Endodermal cell (in vitro differentiated cells): ENCODE measurements at regions not wholly inside any gene's neighbourhood (a gene's known extent, or its start where the extent isn't known, plus 50 kb on each side); places are given as distances from the start of the nearest gene placed in this dataset.

Source experiments
- DNase-seq: peaks from one replicate; pipeline ENCODE4 v3.0.0-alpha.2; 2017
- H3K27ac ChIP-seq: 2 replicates; pipeline ENCODE4 v1.5.1; 2013; ENCODE audit warnings: mild to moderate bottlenecking, low read depth, low read length, moderate library complexity
- H3K27me3 ChIP-seq: 2 replicates; pipeline ENCODE4 v1.6.1; 2013; ENCODE audit warnings: mild to moderate bottlenecking, low read length, moderate library complexity; ENCODE audit not compliant: insufficient read depth, control insufficient read depth, poor library complexity, severe bottlenecking
- H3K36me3 ChIP-seq: 2 replicates; pipeline ENCODE4 v1.7.0; 2013; ENCODE audit warnings: mild to moderate bottlenecking, low read length, moderate library complexity; ENCODE audit not compliant: control insufficient read depth, insufficient read depth
- H3K4me1 ChIP-seq: one replicate; pipeline ENCODE4 v1.7.0; 2013; ENCODE audit warnings: low read length; ENCODE audit not compliant: control insufficient read depth, insufficient read depth
- H3K4me3 ChIP-seq: 2 replicates; pipeline ENCODE4 v1.5.1; 2013; ENCODE audit warnings: mild to moderate bottlenecking, low read length, moderate library complexity
- H3K9ac ChIP-seq: 2 replicates; pipeline ENCODE4 v1.6.1; 2013; ENCODE audit warnings: mild to moderate bottlenecking, low read length, moderate library complexity; ENCODE audit not compliant: poor library complexity, severe bottlenecking; ENCODE audit errors: extremely low read depth
- H3K9me3 ChIP-seq: 2 replicates; pipeline ENCODE4 v1.6.1; 2013; ENCODE audit warnings: mild to moderate bottlenecking, low read length, moderate library complexity; ENCODE audit not compliant: control insufficient read depth
- H3K27ac Mint-ChIP-seq: 2 replicates; pipeline ENCODE4 v1.8.0; 2020; ENCODE audit warnings: mixed read lengths
- H3K27me3 Mint-ChIP-seq: 2 replicates; pipeline ENCODE4 v1.8.0; 2021; ENCODE audit warnings: mild to moderate bottlenecking, mixed read lengths; ENCODE audit not compliant: insufficient read depth
- H3K36me3 Mint-ChIP-seq: 2 replicates; pipeline ENCODE4 v1.8.0; 2020; ENCODE audit warnings: low read depth, mixed read lengths
- H3K4me1 Mint-ChIP-seq: 2 replicates; pipeline ENCODE4 v1.8.0; 2020; ENCODE audit warnings: mixed read lengths
- H3K4me3 Mint-ChIP-seq: 2 replicates; pipeline ENCODE4 v1.8.0; 2020; ENCODE audit warnings: mild to moderate bottlenecking, moderate library complexity, mixed read lengths
- H3K9me3 Mint-ChIP-seq: 2 replicates; pipeline ENCODE4 v1.8.0; 2020; ENCODE audit warnings: mild to moderate bottlenecking, mixed read lengths
- WGBS, 2 experiments: methylation state at CpG; one replicate each; pipeline versions ENCODE4 v1.1.5 to v1.1.7; 2013; ENCODE audit warnings: missing lambda C conversion rate in 2 of 2, mixed read lengths in 1 of 2; ENCODE audit not compliant: insufficient coverage in 1 of 2, insufficient read length in 1 of 2; 5-methylcytosine and 5-hydroxymethylcytosine counted together
- TF ChIP-seq, protein P1 (sequence below): fragments of 200-600 bp; sonication (generic); conservative IDR thresholded peaks from 2 replicates; pipeline ENCODE4 v1.5.0; 2021; ENCODE audit warnings: antibody characterized with exemption, mild to moderate bottlenecking

DNA sequence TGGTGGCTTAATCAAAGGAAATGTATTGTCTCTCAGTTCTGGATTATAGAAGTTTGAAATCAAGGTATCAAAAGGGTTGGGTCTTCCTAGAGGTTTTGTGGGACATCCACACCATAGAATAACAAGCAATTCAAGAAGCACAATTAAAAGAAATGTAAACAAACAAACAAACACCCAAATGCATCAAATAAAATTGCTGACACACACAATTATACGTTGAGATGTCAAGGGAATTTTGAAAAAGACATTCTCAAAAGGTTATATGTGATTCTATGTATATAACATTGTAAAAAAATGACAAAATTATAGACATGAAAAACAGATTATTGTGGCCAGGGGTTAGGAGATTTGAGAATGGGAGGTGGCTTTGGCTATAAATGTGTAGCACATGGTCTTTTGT is 250.7 kb upstream of the AGA start:
- no peaks in the 10 kb centered on the region for H3K36me3 Mint-ChIP-seq
- no peaks in the 10 kb centered on the region for H3K27me3 Mint-ChIP-seq
- no peak overlapping the region for H3K27ac Mint-ChIP-seq
- no peak overlapping the region for H3K4me3 Mint-ChIP-seq
- H3K4me3 ChIP-seq: no peak overlapping the region
- no peaks in the 10 kb centered on the region for H3K9me3 ChIP-seq
- H3K4me1 ChIP-seq: peaks cover 3% of the 10 kb centered on the region
- no peaks in the 10 kb centered on the region for H3K27me3 ChIP-seq
- H3K9ac ChIP-seq: no peak overlapping the region
- H3K27ac ChIP-seq: no peak overlapping the region
- no peaks in the 10 kb centered on the region for H3K9me3 Mint-ChIP-seq
- WGBS, 2 experiments: 80% methylated on average over 1 of the region's 1 CpG; no CpG with 5 or more reads in 1 of the 2 experiments
- H3K4me1 Mint-ChIP-seq: peaks cover 4% of the 10 kb centered on the region
- no peaks in the 10 kb centered on the region for H3K36me3 ChIP-seq
- DNase-seq: no peak
- TF ChIP-seq, protein P1, sequence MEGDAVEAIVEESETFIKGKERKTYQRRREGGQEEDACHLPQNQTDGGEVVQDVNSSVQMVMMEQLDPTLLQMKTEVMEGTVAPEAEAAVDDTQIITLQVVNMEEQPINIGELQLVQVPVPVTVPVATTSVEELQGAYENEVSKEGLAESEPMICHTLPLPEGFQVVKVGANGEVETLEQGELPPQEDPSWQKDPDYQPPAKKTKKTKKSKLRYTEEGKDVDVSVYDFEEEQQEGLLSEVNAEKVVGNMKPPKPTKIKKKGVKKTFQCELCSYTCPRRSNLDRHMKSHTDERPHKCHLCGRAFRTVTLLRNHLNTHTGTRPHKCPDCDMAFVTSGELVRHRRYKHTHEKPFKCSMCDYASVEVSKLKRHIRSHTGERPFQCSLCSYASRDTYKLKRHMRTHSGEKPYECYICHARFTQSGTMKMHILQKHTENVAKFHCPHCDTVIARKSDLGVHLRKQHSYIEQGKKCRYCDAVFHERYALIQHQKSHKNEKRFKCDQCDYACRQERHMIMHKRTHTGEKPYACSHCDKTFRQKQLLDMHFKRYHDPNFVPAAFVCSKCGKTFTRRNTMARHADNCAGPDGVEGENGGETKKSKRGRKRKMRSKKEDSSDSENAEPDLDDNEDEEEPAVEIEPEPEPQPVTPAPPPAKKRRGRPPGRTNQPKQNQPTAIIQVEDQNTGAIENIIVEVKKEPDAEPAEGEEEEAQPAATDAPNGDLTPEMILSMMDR: no peak

DNA sequence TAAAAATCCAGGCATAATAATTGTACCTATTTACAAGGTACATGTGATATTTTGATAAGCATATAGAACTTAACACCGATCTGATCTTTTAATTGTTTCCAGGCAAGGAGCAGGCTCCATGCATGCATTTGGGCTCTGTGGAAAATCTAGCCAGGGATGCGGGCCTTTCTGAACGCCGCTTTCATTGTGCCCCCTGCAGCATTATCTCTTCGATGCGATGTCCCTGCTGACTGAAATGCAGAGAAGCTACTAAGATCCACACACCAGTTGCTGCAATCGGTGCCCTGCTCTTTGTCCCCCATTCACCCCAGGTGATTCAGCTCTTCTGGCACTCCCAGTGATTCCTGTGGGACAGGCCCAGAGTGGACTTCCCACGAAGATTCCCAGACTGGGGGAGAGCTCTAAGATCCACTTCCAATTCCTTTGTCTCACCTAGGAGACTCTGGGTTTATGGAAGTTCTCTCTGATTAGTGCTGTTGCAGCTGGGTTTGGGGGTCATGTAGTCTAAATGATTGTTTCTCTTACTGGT is 254.3 kb upstream of the AGA start:
- no peak overlapping the region for H3K4me3 Mint-ChIP-seq
- 53 to 66% methylated on average over 7 to 8 of the region's 8 CpGs for WGBS, 2 experiments
- Histone ChIP-seq H3K9ac (no peak overlapping the region), H3K27ac (no peak overlapping the region), H3K27me3 (no peaks in the 10 kb centered on the region), H3K4me3 (no peak overlapping the region), H3K36me3 (no peaks in the 10 kb centered on the region), H3K4me1 (peaks cover 3% of the 10 kb centered on the region), H3K9me3 (no peaks in the 10 kb centered on the region)
- no peaks in the 10 kb centered on the region for H3K27me3 Mint-ChIP-seq
- peaks cover 4% of the 10 kb centered on the region for H3K4me1 Mint-ChIP-seq
- no peak overlapping the region for H3K27ac Mint-ChIP-seq
- H3K9me3 Mint-ChIP-seq: no peaks in the 10 kb centered on the region
- TF ChIP-seq, protein P1: peak; percentile 36
- peak; percentile 66 for DNase-seq
- H3K36me3 Mint-ChIP-seq: no peaks in the 10 kb centered on the region

DNA sequence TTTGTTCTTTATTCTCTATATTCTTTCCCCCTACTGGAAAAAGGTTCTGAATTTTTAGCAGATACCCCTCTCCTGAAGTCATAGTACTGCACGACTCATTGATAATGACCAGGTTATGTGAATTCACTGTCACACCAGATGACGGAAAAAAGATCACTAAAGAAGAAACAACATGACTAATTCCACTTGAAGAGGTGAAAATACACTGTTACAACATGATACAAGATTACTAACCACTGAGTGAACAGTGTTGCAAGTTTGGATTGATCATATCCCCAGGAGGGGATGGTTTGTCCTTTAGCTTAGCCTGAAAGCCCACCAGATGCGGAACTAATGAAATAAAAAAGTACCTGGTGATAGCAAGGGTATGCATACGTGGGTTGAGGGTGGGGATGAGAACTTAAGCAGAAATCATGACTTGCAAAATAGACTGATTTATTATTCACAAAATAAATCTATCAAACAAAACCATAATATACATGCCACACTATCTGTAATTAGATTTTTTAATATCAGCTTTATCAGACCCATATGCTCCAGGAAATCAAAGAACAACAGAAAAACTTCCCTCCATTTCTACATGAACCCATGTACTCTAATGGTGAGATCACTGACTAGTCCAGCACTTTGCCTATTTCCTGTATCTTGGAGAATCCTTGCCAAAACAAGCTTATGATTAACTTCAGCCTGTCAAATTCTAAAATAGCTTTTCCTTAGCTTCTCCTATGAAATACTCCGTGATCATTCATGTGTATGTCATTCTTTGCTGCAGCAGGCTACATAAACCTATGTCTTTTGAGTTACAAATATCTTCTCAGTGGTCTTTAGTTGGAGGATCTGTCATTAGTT is 257.4 kb upstream of the AGA start:
- Histone ChIP-seq H3K27ac (no peak overlapping the region), H3K27me3 (no peaks in the 10 kb centered on the region), H3K9ac (no peak overlapping the region), H3K36me3 (no peaks in the 10 kb centered on the region), H3K9me3 (no peaks in the 10 kb centered on the region), H3K4me3 (no peak overlapping the region), H3K4me1 (peaks cover 3% of the 10 kb centered on the region)
- peaks cover 4% of the 10 kb centered on the region for H3K4me1 Mint-ChIP-seq
- H3K36me3 Mint-ChIP-seq: no peaks in the 10 kb centered on the region
- no peaks in the 10 kb centered on the region for H3K27me3 Mint-ChIP-seq
- no peak overlapping the region for H3K27ac Mint-ChIP-seq
- no peak overlapping the region for H3K4me3 Mint-ChIP-seq
- peaks cover 8% of the 10 kb centered on the region for H3K9me3 Mint-ChIP-seq
- DNase-seq: no peak
- WGBS, 2 experiments: 88 to 100% methylated on average over 2 to 4 of the region's 5 CpGs
- TF ChIP-seq, protein P1: no peak
